Esophagus muscularis mucosa (tissue), 4 donors: ENCODE measurements at regions not wholly inside any gene's neighbourhood (a gene's known extent, or its start where the extent isn't known, plus 50 kb on each side); places are given as distances from the start of the nearest gene placed in this dataset.

Experiments
- DNase-seq: peaks from one replicate; pipeline ENCODE4 v3.0.0-alpha.2; 2017; ENCODE audit errors: extremely low spot score
- H3K27ac ChIP-seq, 4 donors: fragments of 200-600 bp; sonication (generic); replicated peaks in 1 of 4; 1 replicate in 3 of 4; 2 replicates in 1 of 4; pipeline ENCODE4 v1.5.1; 2016 to 2019; ENCODE audit warnings: mild to moderate bottlenecking in 1 of 4
- H3K27me3 ChIP-seq, 4 donors: fragments of 200-600 bp; sonication (generic); one replicate each; pipeline versions ENCODE4 v1.5.1 to v1.6.0; 2016 to 2019
- H3K36me3 ChIP-seq, 4 donors: fragments of 200-600 bp; sonication (generic); one replicate each; pipeline ENCODE4 v1.5.1; 2016 to 2019
- H3K4me1 ChIP-seq, 4 donors: fragments of 200-600 bp; sonication (generic); one replicate each; pipeline ENCODE4 v1.5.1; 2016 to 2019
- H3K4me3 ChIP-seq, 4 donors: fragments of 200-600 bp; sonication (generic); 1 replicate in 2 of 4; 2 replicates in 2 of 4; pipeline ENCODE4 v1.5.1; 2016 to 2019; ENCODE audit warnings: mild to moderate bottlenecking in 4 of 4, moderate library complexity in 1 of 4
- H3K9me3 ChIP-seq, 4 donors: fragments of 200-600 bp; sonication (generic); 1 replicate in 3 of 4; 2 replicates in 1 of 4; pipeline ENCODE4 v1.5.1; 2016 to 2019
- EP300 ChIP-seq: sonication (generic); formaldehyde crosslinking; IDR thresholded peaks from one replicate; pipeline ENCODE4 v1.6.1; 2017; ENCODE audit warnings: antibody characterized with exemption
- POLR2A ChIP-seq: fragments of 450-650 bp; IDR thresholded peaks from one replicate; pipeline ENCODE4 v1.6.1; 2017; ENCODE audit warnings: antibody characterized with exemption, moderate library complexity, mild to moderate bottlenecking, low read depth
- POLR2AphosphoS5 ChIP-seq, 2 donors: sonication (generic); formaldehyde crosslinking; IDR thresholded peaks; one replicate each; pipeline ENCODE4 v1.6.1; 2017; ENCODE audit warnings: antibody characterized with exemption in 2 of 2
- WGBS: methylation state at CpG from one replicate; pipeline ENCODE4 v1.1.5; 2018; 5-methylcytosine and 5-hydroxymethylcytosine counted together
- intact Hi-C: fragments of 100-400 bp; cut with DNase I; formaldehyde crosslinking; loops from one replicate; pipeline ENCODE4 v1.15.1; 2023
- TF ChIP-seq, protein P1 (sequence below), 3 experiments: fragments of 200-600 bp in 2 of 3; fragments of 450-650 bp in 1 of 3; sonication (generic) in 2 of 3; IDR thresholded peaks; one replicate each; pipeline ENCODE4 v1.5.1; 2017 to 2019; ENCODE audit warnings: antibody characterized with exemption in 3 of 3, mild to moderate bottlenecking in 2 of 3, moderate library complexity in 1 of 3

DNA sequence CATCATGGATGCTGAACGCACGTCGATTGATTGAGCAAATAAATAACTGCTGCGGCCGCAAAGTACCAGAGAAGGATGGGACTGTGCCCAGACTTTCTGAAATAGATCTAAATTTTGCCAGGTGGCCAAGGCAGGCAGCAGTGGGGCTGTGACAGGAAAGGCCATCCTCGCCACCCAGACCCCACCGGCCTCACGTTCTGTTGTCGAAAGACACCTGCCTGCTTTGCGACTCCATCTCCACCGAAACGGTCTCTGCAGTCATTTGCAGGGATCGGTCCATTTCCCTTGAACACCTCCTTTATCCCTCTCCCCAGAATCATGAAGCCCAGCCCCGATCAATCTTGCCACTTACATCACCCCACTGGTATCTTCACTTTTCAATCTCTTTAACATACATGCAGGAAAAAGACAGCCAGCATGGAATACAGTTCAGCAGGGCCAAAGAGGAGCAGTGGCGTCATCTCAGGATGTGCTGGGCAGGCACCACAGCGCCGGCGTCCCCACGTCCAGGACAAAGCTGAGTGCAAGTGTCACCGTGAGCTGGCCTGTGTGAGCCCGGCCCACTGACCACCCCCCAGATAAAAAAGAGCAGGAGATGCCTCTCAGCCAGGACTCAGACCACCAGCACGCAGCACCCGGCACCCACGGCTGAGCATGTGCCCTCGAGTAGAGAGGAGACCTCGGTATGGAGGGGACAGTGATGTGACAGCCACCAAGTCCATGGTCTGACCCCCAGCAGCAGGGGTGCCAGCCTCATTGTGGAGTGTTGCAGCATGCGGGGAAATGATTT, 610.3 kb downstream of the TBC1D22A start:
- intact Hi-C loops = no loop called here
- DNase-seq = no peak
- Histone ChIP-seq H3K4me1 (no peaks in the 10 kb centered on the region), H3K27ac (no peak overlapping the region), H3K4me3 (no peak overlapping the region), H3K9me3 (no peaks in the 10 kb centered on the region), H3K36me3 (no peaks in the 10 kb centered on the region), H3K27me3 (peaks cover 0 to 77% (median 0%) of the 10 kb centered on the region in 4 donors)
- TF ChIP-seq EP300 (no peak), POLR2A (no peak), POLR2AphosphoS5 (IDR thresholded peaks at IDR 0.05) (no peak)
- TF ChIP-seq, protein P1, sequence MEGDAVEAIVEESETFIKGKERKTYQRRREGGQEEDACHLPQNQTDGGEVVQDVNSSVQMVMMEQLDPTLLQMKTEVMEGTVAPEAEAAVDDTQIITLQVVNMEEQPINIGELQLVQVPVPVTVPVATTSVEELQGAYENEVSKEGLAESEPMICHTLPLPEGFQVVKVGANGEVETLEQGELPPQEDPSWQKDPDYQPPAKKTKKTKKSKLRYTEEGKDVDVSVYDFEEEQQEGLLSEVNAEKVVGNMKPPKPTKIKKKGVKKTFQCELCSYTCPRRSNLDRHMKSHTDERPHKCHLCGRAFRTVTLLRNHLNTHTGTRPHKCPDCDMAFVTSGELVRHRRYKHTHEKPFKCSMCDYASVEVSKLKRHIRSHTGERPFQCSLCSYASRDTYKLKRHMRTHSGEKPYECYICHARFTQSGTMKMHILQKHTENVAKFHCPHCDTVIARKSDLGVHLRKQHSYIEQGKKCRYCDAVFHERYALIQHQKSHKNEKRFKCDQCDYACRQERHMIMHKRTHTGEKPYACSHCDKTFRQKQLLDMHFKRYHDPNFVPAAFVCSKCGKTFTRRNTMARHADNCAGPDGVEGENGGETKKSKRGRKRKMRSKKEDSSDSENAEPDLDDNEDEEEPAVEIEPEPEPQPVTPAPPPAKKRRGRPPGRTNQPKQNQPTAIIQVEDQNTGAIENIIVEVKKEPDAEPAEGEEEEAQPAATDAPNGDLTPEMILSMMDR (IDR thresholded peaks at IDR 0.05) = no peak
- WGBS = 86% methylated on average over 21 of the region's 27 CpGs

DNA sequence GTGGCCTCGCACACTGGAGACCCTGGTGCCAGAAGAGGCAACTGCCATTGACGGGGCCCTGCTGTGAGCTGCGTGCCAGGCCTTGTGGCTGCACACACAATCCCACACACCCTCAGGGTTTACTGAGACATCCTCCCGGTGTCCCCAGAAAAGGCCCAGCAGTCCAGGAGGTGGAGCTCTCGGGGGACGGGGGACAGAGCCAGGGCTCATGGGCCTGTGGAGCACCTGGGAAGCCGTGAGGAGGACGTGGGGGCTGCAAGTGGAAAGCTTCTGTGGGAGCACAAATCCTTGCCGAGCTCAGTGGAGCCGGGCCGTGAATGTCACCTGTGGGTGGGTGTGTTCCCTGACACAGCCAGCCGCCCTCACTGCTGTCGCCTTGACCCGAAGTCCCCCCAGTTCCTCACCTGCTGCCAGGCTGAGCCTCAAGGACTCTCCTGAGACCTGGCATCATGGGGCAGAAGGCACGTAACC, 609.7 kb downstream of the TBC1D22A start:
- Histone ChIP-seq H3K4me3 (no peak overlapping the region), H3K27ac (no peak overlapping the region), H3K27me3 (peaks cover 0 to 77% (median 0%) of the 10 kb centered on the region in 4 donors), H3K36me3 (no peaks in the 10 kb centered on the region), H3K9me3 (no peaks in the 10 kb centered on the region), H3K4me1 (no peaks in the 10 kb centered on the region)
- TF ChIP-seq EP300 = no peak
- no peak for TF ChIP-seq POLR2AphosphoS5 (IDR thresholded peaks at IDR 0.05)
- TF ChIP-seq, protein P1 (IDR thresholded peaks at IDR 0.05) = no peak
- DNase-seq = no peak
- 82% methylated on average over 10 of the region's 15 CpGs for WGBS
- intact Hi-C loops = no loop called here

DNA sequence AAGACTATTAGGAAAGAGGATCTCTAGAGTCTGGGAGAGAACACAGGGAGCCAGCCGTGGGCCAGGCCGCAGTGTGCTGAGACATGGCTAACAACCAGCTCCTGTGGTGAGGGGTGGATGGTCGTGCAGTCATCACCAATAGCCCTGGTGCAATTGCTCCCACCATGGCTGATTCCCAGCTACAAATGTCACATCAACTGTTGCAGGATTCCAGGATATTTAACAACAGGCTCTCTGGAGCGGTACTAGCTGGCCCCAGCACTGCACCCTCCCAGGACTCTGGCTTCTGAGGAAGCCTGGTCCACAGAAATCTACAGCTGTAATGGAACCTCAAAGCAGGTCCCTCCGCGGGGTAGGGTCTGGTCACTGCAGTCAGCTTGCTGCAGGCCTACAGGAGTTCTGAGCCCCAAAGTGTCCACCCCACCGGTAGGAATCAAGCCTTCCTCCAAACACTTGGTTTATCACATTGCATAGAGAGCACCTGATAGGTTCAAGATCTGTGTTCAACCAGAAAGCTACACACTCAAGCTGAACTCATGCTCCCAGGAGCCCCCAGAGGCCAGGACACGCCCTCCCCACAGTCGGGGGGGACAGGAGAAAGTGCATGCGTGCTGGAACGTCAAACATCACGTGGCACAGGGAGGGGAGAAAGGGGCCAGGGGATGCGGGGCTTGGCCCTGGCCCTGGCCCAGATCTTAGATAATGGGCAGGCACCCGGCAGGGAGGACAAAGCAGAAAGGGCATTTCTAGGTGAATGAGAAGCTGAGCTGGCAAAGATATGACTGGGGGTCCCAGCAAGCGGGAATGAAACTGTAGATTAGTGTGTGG, 609.0 kb downstream of the TBC1D22A start:
- intact Hi-C loops = no loop called here

DNA sequence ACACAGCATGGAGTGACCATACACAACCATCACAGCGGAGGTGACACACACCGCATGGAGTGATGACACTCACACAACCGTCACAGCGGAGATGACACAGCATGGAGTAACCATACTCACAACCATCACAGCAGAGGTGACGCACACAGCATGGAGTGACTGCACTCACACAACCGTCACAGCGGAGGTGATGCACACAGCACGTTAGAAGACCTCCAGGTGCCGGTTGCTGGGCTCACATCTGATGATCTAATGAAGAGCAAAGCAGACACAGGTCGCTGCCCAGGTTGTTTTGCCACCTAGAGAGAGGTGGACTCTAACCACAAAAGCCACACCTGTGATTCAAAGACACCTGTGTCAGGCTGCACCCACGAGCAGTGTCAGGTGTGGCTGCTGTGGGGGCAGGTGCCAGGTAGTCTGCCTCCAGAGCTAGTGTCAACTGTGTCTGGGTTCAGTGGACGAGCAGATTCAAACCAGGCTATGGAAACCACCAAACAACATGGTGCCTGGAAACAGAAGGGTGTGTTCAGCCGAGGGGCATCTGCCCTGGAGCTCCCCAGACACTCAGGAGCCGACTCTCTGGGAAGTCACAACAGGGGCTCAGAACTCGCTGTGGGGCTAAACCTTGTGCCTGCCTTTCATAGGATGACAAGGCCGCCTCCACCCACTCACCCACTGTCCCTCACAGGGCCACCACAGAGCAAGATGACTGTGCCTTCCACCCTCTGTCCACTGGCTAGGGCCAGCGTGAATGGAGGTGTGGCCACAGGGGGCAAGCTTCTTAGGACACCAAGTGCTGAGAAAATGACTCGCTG, 608.2 kb downstream of the TBC1D22A start:
- no peak for TF ChIP-seq EP300
- TF ChIP-seq, protein P1 (IDR thresholded peaks at IDR 0.05) = no peak
- TF ChIP-seq POLR2A = no peak
- Histone ChIP-seq H3K4me3 (no peak overlapping the region), H3K36me3 (no peaks in the 10 kb centered on the region), H3K27me3 (peaks cover 0 to 69% (median 0%) of the 10 kb centered on the region in 4 donors), H3K9me3 (no peaks in the 10 kb centered on the region), H3K4me1 (no peaks in the 10 kb centered on the region), H3K27ac (no peak overlapping the region)
- no peak for DNase-seq
- 81% methylated on average over 16 of the region's 18 CpGs for WGBS
- intact Hi-C loops = no loop called here

More for the DNA sequence above, 609.0 kb downstream of the TBC1D22A start:
- Histone ChIP-seq H3K36me3 (no peaks in the 10 kb centered on the region), H3K27me3 (peaks cover 0 to 77% (median 0%) of the 10 kb centered on the region in 4 donors), H3K9me3 (no peaks in the 10 kb centered on the region), H3K4me1 (no peaks in the 10 kb centered on the region), H3K4me3 (no peak overlapping the region), H3K27ac (no peak overlapping the region)
- no peak for DNase-seq
- TF ChIP-seq, protein P1 (IDR thresholded peaks at IDR 0.05) = no peak
- TF ChIP-seq POLR2A (no peak), POLR2AphosphoS5 (IDR thresholded peaks at IDR 0.05) (no peak), EP300 (no peak)
- 50% methylated on average over 11 of the region's 15 CpGs for WGBS
